ENCODE measurements at regions not wholly inside any gene's neighbourhood (a gene's known extent, or its start where the extent isn't known, plus 50 kb on each side); places are given as distances from the start of the nearest gene placed in this dataset.

DNA sequence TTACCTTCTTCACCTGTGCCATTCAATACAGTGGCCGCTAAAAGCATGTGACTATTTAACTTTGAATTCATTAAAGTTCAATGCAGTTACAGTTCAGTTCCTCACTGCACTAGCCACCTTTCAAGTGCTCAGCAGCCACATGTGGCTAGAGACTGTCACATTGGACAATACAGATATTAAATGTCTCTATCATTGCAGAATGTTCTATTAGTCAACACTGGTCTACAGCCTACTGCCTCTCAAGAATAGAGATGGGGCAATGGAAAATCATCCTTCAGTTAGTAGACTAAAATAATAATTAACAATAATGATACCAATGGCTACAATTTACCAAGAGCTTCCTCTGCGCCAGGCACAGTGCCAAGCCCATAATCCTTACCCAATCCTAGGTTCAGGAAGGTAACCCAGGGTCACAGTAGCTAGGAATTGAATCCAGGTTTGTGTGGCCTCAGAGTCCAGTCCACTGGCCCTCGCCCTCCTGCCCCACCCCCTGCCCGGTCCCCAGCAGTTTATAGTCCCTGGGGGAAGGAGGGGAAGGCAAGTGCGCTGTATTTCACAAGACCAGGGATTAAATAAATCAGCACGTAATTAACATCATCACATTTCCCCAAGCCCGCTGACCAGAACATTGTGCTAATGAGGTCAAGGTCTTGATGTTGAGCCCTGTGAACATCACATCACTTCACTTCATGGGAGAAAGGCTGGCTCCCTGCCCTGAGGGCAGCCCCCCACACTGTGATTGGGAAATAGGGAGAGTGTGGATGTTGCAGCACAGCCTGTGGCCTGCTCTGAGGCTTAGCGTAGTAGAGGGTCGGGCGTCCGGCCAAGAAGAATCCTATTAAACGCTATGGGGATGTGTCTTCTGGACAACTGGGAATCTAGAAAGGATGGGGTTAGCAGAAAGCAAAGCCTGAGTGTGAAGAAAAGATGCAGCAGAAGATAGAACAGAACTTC, 147.2 kb downstream of the VEGFA start:
- peak in 1 of 2 donors; percentile 33 for TF ChIP-seq POLR2A (IDR thresholded peaks at IDR 0.05)
- TF ChIP-seq, protein P1, sequence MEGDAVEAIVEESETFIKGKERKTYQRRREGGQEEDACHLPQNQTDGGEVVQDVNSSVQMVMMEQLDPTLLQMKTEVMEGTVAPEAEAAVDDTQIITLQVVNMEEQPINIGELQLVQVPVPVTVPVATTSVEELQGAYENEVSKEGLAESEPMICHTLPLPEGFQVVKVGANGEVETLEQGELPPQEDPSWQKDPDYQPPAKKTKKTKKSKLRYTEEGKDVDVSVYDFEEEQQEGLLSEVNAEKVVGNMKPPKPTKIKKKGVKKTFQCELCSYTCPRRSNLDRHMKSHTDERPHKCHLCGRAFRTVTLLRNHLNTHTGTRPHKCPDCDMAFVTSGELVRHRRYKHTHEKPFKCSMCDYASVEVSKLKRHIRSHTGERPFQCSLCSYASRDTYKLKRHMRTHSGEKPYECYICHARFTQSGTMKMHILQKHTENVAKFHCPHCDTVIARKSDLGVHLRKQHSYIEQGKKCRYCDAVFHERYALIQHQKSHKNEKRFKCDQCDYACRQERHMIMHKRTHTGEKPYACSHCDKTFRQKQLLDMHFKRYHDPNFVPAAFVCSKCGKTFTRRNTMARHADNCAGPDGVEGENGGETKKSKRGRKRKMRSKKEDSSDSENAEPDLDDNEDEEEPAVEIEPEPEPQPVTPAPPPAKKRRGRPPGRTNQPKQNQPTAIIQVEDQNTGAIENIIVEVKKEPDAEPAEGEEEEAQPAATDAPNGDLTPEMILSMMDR (IDR thresholded peaks at IDR 0.05): peak in 1 of 6 experiments; percentile 7
- no peaks in the 10 kb centered on the region for H3K9me3 ChIP-seq
- no peaks in the 10 kb centered on the region for H3K27me3 ChIP-seq
- H3K4me3 ChIP-seq: no peak overlapping the region
- peaks cover 0 to 57% (median 7%) of the 10 kb centered on the region in 4 donors for H3K4me1 ChIP-seq
- no peaks in the 10 kb centered on the region for H3K36me3 ChIP-seq
- H3K27ac ChIP-seq: peak overlapping the region in 3 of 4 donors; percentile 61 to 84 (median 82)
- DNase-seq: peak; percentile 27 to 91 (median 89)

DNA sequence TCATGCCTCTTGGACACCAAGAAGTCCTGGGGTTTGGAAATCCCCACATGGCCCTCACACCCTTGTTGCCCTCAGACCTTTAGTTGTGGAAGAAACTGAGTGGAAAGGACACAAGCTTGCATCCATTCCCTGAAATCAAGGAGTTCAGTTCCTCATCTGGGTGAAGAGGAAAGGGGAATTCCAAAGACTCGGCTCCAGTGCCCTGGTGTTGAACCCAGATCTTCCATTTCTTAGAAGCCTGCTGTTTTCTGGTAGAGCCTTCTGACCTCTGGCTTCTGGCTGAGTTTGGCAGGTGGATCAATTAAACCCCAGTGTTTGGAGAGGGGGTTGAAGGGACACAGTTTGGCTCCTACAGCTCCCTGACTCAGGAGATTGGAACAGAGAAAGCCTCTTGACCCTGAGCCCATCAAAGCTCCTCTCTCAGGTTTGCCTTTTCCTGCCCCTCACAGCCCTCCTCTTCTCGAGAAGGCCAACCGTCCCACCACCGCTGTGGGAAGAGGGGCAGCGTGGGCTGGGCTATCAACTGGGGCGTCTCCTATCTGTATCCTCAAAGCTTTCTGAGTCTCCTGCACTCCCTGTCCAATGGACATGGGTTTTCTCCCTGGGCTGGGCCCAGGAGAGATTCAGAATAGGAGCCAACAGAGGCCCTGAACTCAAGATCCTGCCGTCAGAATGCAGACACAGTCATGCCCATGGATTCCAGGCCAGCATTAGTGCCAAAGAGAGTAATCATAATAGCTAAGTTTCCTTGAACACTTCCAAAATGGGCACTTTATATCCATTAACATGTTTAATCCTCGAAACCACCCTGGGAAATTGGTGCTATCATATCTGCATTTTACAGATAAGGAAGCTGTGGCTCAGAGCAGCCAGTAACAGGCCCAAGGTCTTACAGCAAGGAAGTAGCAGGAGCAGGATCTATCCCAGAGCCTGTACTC, 146.2 kb downstream of the VEGFA start:
- Histone ChIP-seq H3K27me3 (no peaks in the 10 kb centered on the region), H3K9me3 (no peaks in the 10 kb centered on the region), H3K4me3 (no peak overlapping the region), H3K4me1 (peaks cover 0 to 57% (median 7%) of the 10 kb centered on the region in 4 donors), H3K36me3 (no peaks in the 10 kb centered on the region), H3K27ac (peak overlapping the region in 3 of 4 donors; percentile 61 to 84 (median 82))
- peak in 1 of 3 donors; percentile 59 for DNase-seq
- TF ChIP-seq POLR2A (IDR thresholded peaks at IDR 0.05): no peak
- TF ChIP-seq, protein P1 (IDR thresholded peaks at IDR 0.05): no peak

DNA sequence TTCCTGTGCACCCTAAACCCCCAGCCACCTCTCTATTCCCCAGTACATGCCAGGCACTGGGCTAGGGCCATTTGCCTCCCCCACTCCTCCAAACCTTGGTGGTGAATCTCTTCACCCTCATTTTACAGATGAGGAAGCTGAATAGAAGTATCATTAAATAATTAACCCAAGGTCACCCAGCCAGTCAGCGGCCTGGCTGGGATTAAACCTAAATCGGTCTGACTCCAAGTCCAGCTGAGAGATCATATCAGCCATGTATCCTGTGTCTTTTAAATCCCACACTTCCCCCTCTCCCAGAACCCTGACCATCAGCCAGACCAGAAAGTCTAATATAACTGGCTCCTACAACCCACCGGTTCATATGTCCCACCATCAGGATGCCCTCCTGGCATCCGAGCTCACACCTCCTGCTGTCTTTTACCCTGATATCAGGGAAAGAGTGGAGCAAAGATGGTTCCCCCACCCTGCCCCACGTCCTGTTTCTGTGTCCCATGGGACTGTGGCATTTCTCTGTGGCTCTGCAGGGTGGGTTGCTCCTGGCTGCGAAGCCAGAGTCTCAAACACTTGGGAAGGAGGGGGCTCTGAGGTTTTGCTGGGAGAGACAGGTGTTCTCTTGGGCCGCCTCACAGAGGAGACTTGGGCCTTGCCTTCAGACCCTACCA, 145.3 kb downstream of the VEGFA start:
- H3K27ac ChIP-seq: peak overlapping the region in 1 of 4 donors; percentile 84
- peaks cover 0 to 57% (median 7%) of the 10 kb centered on the region in 4 donors for H3K4me1 ChIP-seq
- TF ChIP-seq, protein P1 (IDR thresholded peaks at IDR 0.05): no peak
- no peak for TF ChIP-seq POLR2A (IDR thresholded peaks at IDR 0.05)
- no peak overlapping the region for H3K4me3 ChIP-seq
- DNase-seq: no peak
- no peaks in the 10 kb centered on the region for H3K27me3 ChIP-seq
- no peaks in the 10 kb centered on the region for H3K9me3 ChIP-seq
- no peaks in the 10 kb centered on the region for H3K36me3 ChIP-seq

DNA sequence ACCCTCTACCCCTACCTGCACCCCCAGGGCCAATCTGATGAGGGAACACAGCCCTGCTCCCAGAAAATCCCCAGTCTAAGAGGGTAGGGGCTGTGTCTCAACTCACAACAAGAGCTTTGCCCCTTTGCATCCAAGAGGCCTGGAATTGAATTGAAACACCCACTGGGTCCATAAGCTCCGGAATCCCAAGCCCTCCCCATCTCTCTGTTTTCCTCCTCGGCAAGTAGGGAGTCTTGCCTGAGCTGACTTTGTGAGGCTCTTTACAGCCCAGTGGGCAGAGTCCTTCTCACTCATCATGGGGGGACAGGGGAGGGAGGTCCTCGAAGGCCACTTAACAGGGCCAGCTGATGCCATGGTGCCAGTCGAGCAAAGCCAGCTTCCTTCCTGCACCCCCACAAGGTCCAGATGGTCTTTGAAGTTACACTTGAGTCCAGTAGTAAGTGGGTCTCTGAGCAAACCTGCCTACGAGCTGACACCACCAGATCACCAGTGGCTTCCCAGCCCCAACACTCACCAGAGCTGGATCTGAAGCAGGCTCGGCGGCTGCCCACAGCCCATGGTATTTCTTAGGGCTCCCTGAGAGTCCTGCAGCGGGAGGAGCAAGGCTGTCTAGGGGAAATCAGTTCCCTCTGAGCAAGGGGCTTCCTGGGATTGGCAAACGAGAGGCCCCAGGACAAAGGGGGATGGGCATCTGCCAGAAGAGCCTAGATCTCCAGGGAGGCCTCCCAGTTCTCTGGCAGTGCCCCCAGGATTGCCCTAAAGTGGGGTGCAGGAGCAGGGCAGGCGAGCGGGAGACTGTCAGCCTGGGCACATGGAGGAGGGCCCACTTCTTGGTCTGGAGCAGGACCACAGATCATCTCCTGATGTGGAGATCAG, 144.5 kb downstream of the VEGFA start:
- H3K27ac ChIP-seq: no peak overlapping the region
- no peaks in the 10 kb centered on the region for H3K36me3 ChIP-seq
- H3K4me3 ChIP-seq: no peak overlapping the region
- TF ChIP-seq, protein P1 (IDR thresholded peaks at IDR 0.05): no peak
- TF ChIP-seq POLR2A (IDR thresholded peaks at IDR 0.05): no peak
- no peaks in the 10 kb centered on the region for H3K27me3 ChIP-seq
- DNase-seq: no peak
- no peaks in the 10 kb centered on the region for H3K9me3 ChIP-seq
- peaks cover 0 to 57% (median 7%) of the 10 kb centered on the region in 4 donors for H3K4me1 ChIP-seq
